Thoracic aorta (tissue), 2 donors: ENCODE measurements at regions not wholly inside any gene's neighbourhood (a gene's known extent, or its start where the extent isn't known, plus 50 kb on each side); places are given as distances from the start of the nearest gene placed in this dataset.

Source experiments
- ATAC-seq: fragments of 150-250 bp; one replicate; pipeline ENCODE4 v1.8.0; 2017; ENCODE audit warnings: low read depth; ENCODE audit not compliant: insufficient number of reproducible peaks, low FRiP score
- DNase-seq: peaks from one replicate; pipeline ENCODE4 v3.0.0-alpha.2; 2020; ENCODE audit warnings: low spot score
- H3K27ac ChIP-seq, 2 donors: fragments of 200-600 bp; sonication (generic); 1 replicate in 1 of 2; 2 replicates in 1 of 2; pipeline ENCODE4 v1.5.1; 2016; ENCODE audit warnings: mild to moderate bottlenecking in 2 of 2, moderate library complexity in 2 of 2
- H3K27me3 ChIP-seq: fragments of 200-600 bp; sonication (generic); replicated peaks from 2 replicates; pipeline ENCODE4 v1.6.0; 2016; ENCODE audit warnings: mild to moderate bottlenecking; ENCODE audit not compliant: insufficient read depth
- H3K36me3 ChIP-seq: fragments of 200-600 bp; sonication (generic); one replicate; pipeline ENCODE4 v1.5.1; 2016
- H3K4me1 ChIP-seq, 2 donors: fragments of 200-600 bp; sonication (generic); 1 replicate in 1 of 2; 2 replicates in 1 of 2; pipeline versions ENCODE4 v1.5.1 to v1.6.0; 2016; ENCODE audit warnings: low read depth in 2 of 2, mild to moderate bottlenecking in 1 of 2; ENCODE audit not compliant: control insufficient read depth in 1 of 2
- H3K4me3 ChIP-seq: fragments of 200-600 bp; sonication (generic); 2 replicates; pipeline ENCODE4 v1.5.1; 2016; ENCODE audit warnings: mild to moderate bottlenecking
- H3K9me3 ChIP-seq: fragments of 200-600 bp; sonication (generic); 2 replicates; pipeline ENCODE4 v1.5.1; 2016
- TF ChIP-seq, protein P1 (sequence below): fragments of 200-600 bp; sonication (generic); IDR thresholded peaks from one replicate; pipeline ENCODE4 v1.5.1; 2019; ENCODE audit warnings: antibody characterized with exemption

DNA sequence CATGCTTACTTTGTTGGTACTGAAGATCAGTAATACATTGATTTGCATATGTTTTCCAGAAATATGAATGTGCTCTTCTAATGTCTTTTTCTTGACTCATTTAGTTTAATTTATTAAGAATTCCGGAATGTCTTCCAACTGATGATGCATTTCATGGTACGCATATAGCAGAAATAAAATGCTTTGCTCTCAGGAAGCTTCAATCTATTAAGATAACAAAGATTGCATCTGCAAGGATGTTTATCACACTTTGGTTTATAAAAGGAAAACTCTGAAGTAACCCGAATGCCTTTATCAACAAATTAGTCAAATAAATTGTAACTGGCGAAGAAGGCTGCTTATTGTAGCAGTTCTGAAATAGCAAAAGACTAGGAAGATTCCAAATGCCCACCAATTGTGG is 166.4 kb upstream of the LMNTD1 start:
- no peak for DNase-seq
- no peak for ATAC-seq
- Histone ChIP-seq H3K27ac (no peak overlapping the region), H3K4me3 (no peak overlapping the region), H3K4me1 (no peaks in the 10 kb centered on the region), H3K27me3 (no peaks in the 10 kb centered on the region), H3K36me3 (no peaks in the 10 kb centered on the region), H3K9me3 (no peaks in the 10 kb centered on the region)
- TF ChIP-seq, protein P1, sequence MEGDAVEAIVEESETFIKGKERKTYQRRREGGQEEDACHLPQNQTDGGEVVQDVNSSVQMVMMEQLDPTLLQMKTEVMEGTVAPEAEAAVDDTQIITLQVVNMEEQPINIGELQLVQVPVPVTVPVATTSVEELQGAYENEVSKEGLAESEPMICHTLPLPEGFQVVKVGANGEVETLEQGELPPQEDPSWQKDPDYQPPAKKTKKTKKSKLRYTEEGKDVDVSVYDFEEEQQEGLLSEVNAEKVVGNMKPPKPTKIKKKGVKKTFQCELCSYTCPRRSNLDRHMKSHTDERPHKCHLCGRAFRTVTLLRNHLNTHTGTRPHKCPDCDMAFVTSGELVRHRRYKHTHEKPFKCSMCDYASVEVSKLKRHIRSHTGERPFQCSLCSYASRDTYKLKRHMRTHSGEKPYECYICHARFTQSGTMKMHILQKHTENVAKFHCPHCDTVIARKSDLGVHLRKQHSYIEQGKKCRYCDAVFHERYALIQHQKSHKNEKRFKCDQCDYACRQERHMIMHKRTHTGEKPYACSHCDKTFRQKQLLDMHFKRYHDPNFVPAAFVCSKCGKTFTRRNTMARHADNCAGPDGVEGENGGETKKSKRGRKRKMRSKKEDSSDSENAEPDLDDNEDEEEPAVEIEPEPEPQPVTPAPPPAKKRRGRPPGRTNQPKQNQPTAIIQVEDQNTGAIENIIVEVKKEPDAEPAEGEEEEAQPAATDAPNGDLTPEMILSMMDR, result no peak

DNA sequence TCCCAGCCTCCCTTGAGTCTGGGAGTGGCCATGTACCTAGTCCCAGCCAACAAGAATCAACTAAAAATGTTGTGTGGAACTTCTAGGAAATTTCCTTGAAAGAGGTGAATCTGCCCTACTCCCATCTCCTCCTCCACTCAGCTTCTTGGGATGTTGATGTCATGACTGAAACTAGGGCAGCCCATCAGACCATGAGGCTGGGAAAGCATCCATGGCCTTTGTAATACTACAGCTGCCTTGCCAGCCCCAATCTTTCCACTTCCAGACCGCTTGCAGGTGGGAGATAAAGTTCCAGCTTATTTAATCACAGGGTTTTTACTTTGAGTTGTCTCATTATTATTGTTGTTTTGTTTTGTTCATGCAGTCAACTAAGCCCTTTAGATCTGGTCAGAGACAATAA is 170.3 kb upstream of the LMNTD1 start:
- Histone ChIP-seq H3K27ac (no peak overlapping the region), H3K4me3 (no peak overlapping the region), H3K4me1 (no peaks in the 10 kb centered on the region), H3K9me3 (no peaks in the 10 kb centered on the region), H3K36me3 (no peaks in the 10 kb centered on the region), H3K27me3 (no peaks in the 10 kb centered on the region)
- TF ChIP-seq, protein P1, result no peak
- ATAC-seq, result no peak
- DNase-seq, result no peak

DNA sequence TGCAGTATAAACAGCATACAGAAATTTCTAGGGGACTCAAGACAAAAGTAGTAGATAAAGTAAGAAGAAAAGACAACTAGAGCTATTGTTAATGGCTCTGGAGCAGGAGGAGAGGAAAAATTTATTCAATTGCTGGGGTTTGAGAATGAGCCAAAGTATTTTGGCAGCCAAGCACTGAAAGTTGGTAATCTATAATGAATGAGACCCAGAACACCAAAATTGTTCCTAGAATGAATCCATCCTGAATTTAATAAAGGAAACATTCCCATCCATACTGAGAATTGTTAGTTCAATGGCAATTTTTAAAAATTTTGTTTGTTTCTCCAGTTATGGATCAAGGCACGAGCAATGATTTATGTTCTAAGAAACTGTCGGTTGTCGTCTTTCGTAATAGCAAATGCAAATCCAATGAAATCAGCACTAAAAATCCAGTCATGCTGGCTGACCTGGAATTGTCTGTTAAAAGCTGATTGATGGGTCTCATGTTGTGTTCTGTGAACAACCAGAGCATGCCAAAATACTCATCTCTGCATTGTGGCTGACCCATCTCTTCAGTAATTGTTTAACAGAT is 170.9 kb upstream of the LMNTD1 start:
- Histone ChIP-seq H3K27me3 (no peaks in the 10 kb centered on the region), H3K27ac (no peak overlapping the region), H3K4me1 (no peaks in the 10 kb centered on the region), H3K36me3 (no peaks in the 10 kb centered on the region), H3K9me3 (no peaks in the 10 kb centered on the region), H3K4me3 (no peak overlapping the region)
- TF ChIP-seq, protein P1, result no peak
- ATAC-seq, result no peak
- DNase-seq, result no peak

DNA sequence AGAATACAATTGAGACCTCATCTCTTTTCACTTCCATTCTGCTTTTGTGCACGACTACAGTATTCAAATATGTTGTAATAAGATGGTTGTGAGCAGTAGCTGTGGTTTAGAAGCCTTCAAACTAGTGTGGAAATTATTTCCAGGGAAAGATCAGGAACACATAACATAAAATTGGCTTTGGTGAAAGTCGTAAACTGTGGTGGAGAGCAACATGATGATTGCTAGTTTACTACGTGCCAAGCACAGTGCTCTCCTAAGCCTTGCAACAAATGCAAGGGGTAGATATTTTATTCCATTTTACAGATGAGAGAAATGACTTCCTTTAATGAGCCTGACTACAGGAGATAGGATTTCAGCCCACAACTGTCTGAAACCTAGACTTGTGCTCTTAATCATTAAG is 172.4 kb upstream of the LMNTD1 start:
- H3K4me3 ChIP-seq, result no peak overlapping the region
- no peak for DNase-seq
- no peaks in the 10 kb centered on the region for H3K27me3 ChIP-seq
- no peaks in the 10 kb centered on the region for H3K9me3 ChIP-seq
- H3K36me3 ChIP-seq, result no peaks in the 10 kb centered on the region
- ATAC-seq, result no peak
- TF ChIP-seq, protein P1, result no peak
- H3K4me1 ChIP-seq, result no peaks in the 10 kb centered on the region
- no peak overlapping the region for H3K27ac ChIP-seq

DNA sequence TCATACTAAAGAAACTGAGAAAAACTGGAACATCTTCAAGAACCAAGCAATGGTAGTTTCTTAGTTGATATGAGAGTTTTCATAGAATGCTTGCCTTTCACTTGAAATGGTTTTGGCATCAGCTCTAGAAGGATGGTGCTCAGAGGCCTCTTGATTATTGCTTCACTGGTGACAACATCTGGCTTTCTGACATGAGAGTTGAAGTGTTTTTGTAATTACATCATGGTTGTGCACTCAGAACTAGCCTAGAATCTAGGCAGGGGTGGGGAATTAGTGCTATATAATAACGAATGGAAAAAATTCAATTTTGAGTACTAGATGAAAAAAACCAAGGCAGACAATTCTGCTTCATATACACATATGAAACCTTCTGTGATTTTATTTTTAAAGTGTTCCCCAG is 172.8 kb upstream of the LMNTD1 start:
- H3K9me3 ChIP-seq, result no peaks in the 10 kb centered on the region
- H3K36me3 ChIP-seq, result no peaks in the 10 kb centered on the region
- TF ChIP-seq, protein P1, result no peak
- H3K27me3 ChIP-seq, result no peaks in the 10 kb centered on the region
- no peak overlapping the region for H3K27ac ChIP-seq
- DNase-seq (no peak), ATAC-seq (no peak)
- H3K4me1 ChIP-seq, result no peaks in the 10 kb centered on the region
- no peak overlapping the region for H3K4me3 ChIP-seq
